ENCODE measurements at regions not wholly inside any gene's neighbourhood (a gene's known extent, or its start where the extent isn't known, plus 50 kb on each side); places are given as distances from the start of the nearest gene placed in this dataset.
"Not testable (repeated sequence)": the region's sequence is repeated elsewhere in the genome, so short reads cannot be mapped to it uniquely, and the experiment has no call there.

GRCh38 chr22:44636502-44637206 lies 65.3 kb upstream of the PRR5 start:
- H3K36me3 Mint-ChIP-seq (ENCODE audit: insufficient read depth); DNase-seq; H3K4me3 Mint-ChIP-seq; H3K27me3 Mint-ChIP-seq (ENCODE audit: low read depth); H3K4me1 Mint-ChIP-seq (ENCODE audit: low read depth); ATAC-seq; H3K9me3 Mint-ChIP-seq: not testable (repeated sequence)

- not testable (repeated sequence) for H3K9me3 Mint-ChIP-seq; H3K36me3 Mint-ChIP-seq (ENCODE audit: insufficient read depth); ATAC-seq; H3K4me1 Mint-ChIP-seq (ENCODE audit: low read depth); H3K4me3 Mint-ChIP-seq; DNase-seq; H3K27me3 Mint-ChIP-seq (ENCODE audit: low read depth)
Observed at GRCh38 chr22:44635567-44635966, 66.4 kb upstream of the PRR5 start.

GRCh38 chr22:44634426-44635321 lies 67.3 kb upstream of the PRR5 start:
- Mint-ChIP-seq H3K36me3 (ENCODE audit: insufficient read depth) (no peaks in the 10 kb centered on the region), H3K4me3 (no peak overlapping the region), H3K4me1 (ENCODE audit: low read depth) (peaks cover 5% of the 10 kb centered on the region), H3K27me3 (ENCODE audit: low read depth) (no peaks in the 10 kb centered on the region), H3K9me3 (peaks cover 7% of the 10 kb centered on the region)
- DNase-seq, result no peak
- ATAC-seq, result no peak

GRCh38 chr22:44633647-44634046 lies 68.4 kb upstream of the PRR5 start:
- Mint-ChIP-seq H3K27me3 (ENCODE audit: low read depth) (no peaks in the 10 kb centered on the region), H3K36me3 (ENCODE audit: insufficient read depth) (no peaks in the 10 kb centered on the region), H3K4me3 (no peak overlapping the region), H3K9me3 (peaks cover 7% of the 10 kb centered on the region), H3K4me1 (ENCODE audit: low read depth) (peaks cover 5% of the 10 kb centered on the region)
- no peak for DNase-seq
- no peak for ATAC-seq

- ATAC-seq, result no peak
- Mint-ChIP-seq H3K9me3 (peaks cover 7% of the 10 kb centered on the region), H3K27me3 (ENCODE audit: low read depth) (no peaks in the 10 kb centered on the region), H3K4me1 (ENCODE audit: low read depth) (peaks cover 5% of the 10 kb centered on the region), H3K36me3 (ENCODE audit: insufficient read depth) (no peaks in the 10 kb centered on the region), H3K4me3 (no peak overlapping the region)
- no peak for DNase-seq
Observed at GRCh38 chr22:44632541-44633396, 69.2 kb upstream of the PRR5 start.

GRCh38 chr22:44630826-44631225 lies 71.2 kb upstream of the PRR5 start:
- Mint-ChIP-seq H3K36me3 (ENCODE audit: insufficient read depth) (no peaks in the 10 kb centered on the region), H3K27me3 (ENCODE audit: low read depth) (no peaks in the 10 kb centered on the region), H3K4me3 (no peak overlapping the region), H3K9me3 (peaks cover 7% of the 10 kb centered on the region), H3K4me1 (ENCODE audit: low read depth) (peaks cover 8% of the 10 kb centered on the region)
- DNase-seq (no peak), ATAC-seq (no peak)

- H3K27me3 Mint-ChIP-seq (ENCODE audit: low read depth), result no peaks in the 10 kb centered on the region
- no peak overlapping the region for H3K4me3 Mint-ChIP-seq
- ATAC-seq, result no peak
- peaks cover 7% of the 10 kb centered on the region for H3K9me3 Mint-ChIP-seq
- no peak for DNase-seq
- no peaks in the 10 kb centered on the region for H3K36me3 Mint-ChIP-seq (ENCODE audit: insufficient read depth)
- peaks cover 4% of the 10 kb centered on the region for H3K4me1 Mint-ChIP-seq (ENCODE audit: low read depth)
Observed at GRCh38 chr22:44628835-44629234, 73.2 kb upstream of the PRR5 start.

GRCh38 chr22:44628273-44628672 lies 73.7 kb upstream of the PRR5 start:
- ATAC-seq (no peak), DNase-seq (no peak)
- Mint-ChIP-seq H3K4me1 (ENCODE audit: low read depth) (peaks cover 4% of the 10 kb centered on the region), H3K9me3 (peaks cover 7% of the 10 kb centered on the region), H3K27me3 (ENCODE audit: low read depth) (no peaks in the 10 kb centered on the region), H3K4me3 (no peak overlapping the region), H3K36me3 (ENCODE audit: insufficient read depth) (no peaks in the 10 kb centered on the region)

- no peak for DNase-seq
- H3K4me1 Mint-ChIP-seq (ENCODE audit: low read depth), result peaks cover 4% of the 10 kb centered on the region
- no peak overlapping the region for H3K4me3 Mint-ChIP-seq
- H3K27me3 Mint-ChIP-seq (ENCODE audit: low read depth), result no peaks in the 10 kb centered on the region
- H3K36me3 Mint-ChIP-seq (ENCODE audit: insufficient read depth), result no peaks in the 10 kb centered on the region
- no peak for ATAC-seq
- peaks cover 7% of the 10 kb centered on the region for H3K9me3 Mint-ChIP-seq
Observed at GRCh38 chr22:44627521-44628139, 74.4 kb upstream of the PRR5 start.

GRCh38 chr22:44625981-44626687 lies 75.9 kb upstream of the PRR5 start:
- Mint-ChIP-seq H3K4me3 (no peak overlapping the region), H3K36me3 (ENCODE audit: insufficient read depth) (no peaks in the 10 kb centered on the region), H3K27me3 (ENCODE audit: low read depth) (no peaks in the 10 kb centered on the region), H3K4me1 (ENCODE audit: low read depth) (peaks cover 6% of the 10 kb centered on the region), H3K9me3 (peaks cover 3% of the 10 kb centered on the region)
- peak; percentile 83 to 86 for ATAC-seq
- peak; percentile 75 for DNase-seq

- H3K4me3 Mint-ChIP-seq, result no peak overlapping the region
- no peak for ATAC-seq
- peaks cover 12% of the 10 kb centered on the region for H3K4me1 Mint-ChIP-seq (ENCODE audit: low read depth)
- no peaks in the 10 kb centered on the region for H3K36me3 Mint-ChIP-seq (ENCODE audit: insufficient read depth)
- no peaks in the 10 kb centered on the region for H3K27me3 Mint-ChIP-seq (ENCODE audit: low read depth)
- DNase-seq, result no peak
- H3K9me3 Mint-ChIP-seq, result no peaks in the 10 kb centered on the region
Observed at GRCh38 chr22:44625421-44625760, 76.6 kb upstream of the PRR5 start.

GRCh38 chr22:44624689-44625420 lies 77.1 kb upstream of the PRR5 start:
- H3K9me3 Mint-ChIP-seq, result no peaks in the 10 kb centered on the region
- no peak for ATAC-seq
- no peak overlapping the region for H3K4me3 Mint-ChIP-seq
- H3K36me3 Mint-ChIP-seq (ENCODE audit: insufficient read depth), result no peaks in the 10 kb centered on the region
- peaks cover 15% of the 10 kb centered on the region for H3K4me1 Mint-ChIP-seq (ENCODE audit: low read depth)
- no peaks in the 10 kb centered on the region for H3K27me3 Mint-ChIP-seq (ENCODE audit: low read depth)
- no peak for DNase-seq
